ENCODE measurements at regions not wholly inside any gene's neighbourhood (a gene's known extent, or its start where the extent isn't known, plus 50 kb on each side); places are given as distances from the start of the nearest gene placed in this dataset.

- WGBS, 2 donors, result 42 to 50% methylated on average over 7 of the region's 7 CpGs
- no peak for ATAC-seq
- intact Hi-C loops (cut with DNase I), result no loop called here
Observed at GRCh38 chr18:11272516-11272915, 123.1 kb upstream of the PIEZO2 start.

GRCh38 chr18:11271954-11272353 lies 122.6 kb upstream of the PIEZO2 start:
- WGBS, 2 donors, result 34 to 42% methylated on average over 3 of the region's 3 CpGs
- intact Hi-C loops (cut with DNase I), result no loop called here
- ATAC-seq (no peak), DNase-seq (no peak)
- peaks cover 0 to 10% (median 0%) of the 10 kb centered on the region in 7 donors for H3K27me3 ChIP-seq
- no peaks in the 10 kb centered on the region for H3K9me3 ChIP-seq
- no peak overlapping the region for H3K4me3 ChIP-seq
- peaks cover 0 to 8% (median 0%) of the 10 kb centered on the region in 9 donors for H3K4me1 ChIP-seq
- no peak overlapping the region for H3K27ac ChIP-seq
- no peak for TF ChIP-seq CTCF (IDR thresholded peaks at IDR 0.05)
- H3K36me3 ChIP-seq, result no peaks in the 10 kb centered on the region

More at GRCh38 chr18:11272516-11272915, 123.1 kb upstream of the PIEZO2 start:
- Histone ChIP-seq H3K4me1 (peaks cover 0 to 8% (median 0%) of the 10 kb centered on the region in 9 donors), H3K9me3 (no peaks in the 10 kb centered on the region), H3K4me3 (no peak overlapping the region), H3K36me3 (no peaks in the 10 kb centered on the region), H3K27ac (no peak overlapping the region), H3K27me3 (peaks cover 0 to 5% (median 0%) of the 10 kb centered on the region in 7 donors)
- TF ChIP-seq CTCF (IDR thresholded peaks at IDR 0.05), result no peak
- DNase-seq, result no peak

GRCh38 chr18:11269257-11269656 lies 119.9 kb upstream of the PIEZO2 start:
- peaks cover 0 to 8% (median 0%) of the 10 kb centered on the region in 9 donors for H3K4me1 ChIP-seq
- WGBS, 2 donors, result 42 to 58% methylated on average over 8 of the region's 8 CpGs
- peak in 1 of 8 donors; percentile 20 for ATAC-seq
- peaks cover 0 to 12% (median 0%) of the 10 kb centered on the region in 7 donors for H3K27me3 ChIP-seq
- peaks cover 0 to 5% (median 0%) of the 10 kb centered on the region in 11 donors for H3K9me3 ChIP-seq
- no peak for DNase-seq
- no peak for TF ChIP-seq CTCF (IDR thresholded peaks at IDR 0.05)
- intact Hi-C loops (cut with DNase I), result no loop called here
- H3K27ac ChIP-seq, result no peak overlapping the region
- H3K4me3 ChIP-seq, result peak overlapping the region in 3 of 10 donors; percentile 7 to 11 (median 8)
- H3K36me3 ChIP-seq, result no peaks in the 10 kb centered on the region

- Histone ChIP-seq H3K4me3 (peak overlapping the region in 4 of 10 donors; percentile 7 to 25 (median 10)), H3K9me3 (peaks cover 0 to 10% (median 3%) of the 10 kb centered on the region in 11 donors), H3K27ac (no peak overlapping the region), H3K36me3 (no peaks in the 10 kb centered on the region), H3K4me1 (peaks cover 0 to 8% (median 0%) of the 10 kb centered on the region in 9 donors), H3K27me3 (peaks cover 0 to 12% (median 0%) of the 10 kb centered on the region in 7 donors)
- DNase-seq (no peak), ATAC-seq (peak in 1 of 8 donors; percentile 29)
- TF ChIP-seq CTCF (IDR thresholded peaks at IDR 0.05), result no peak
- 41 to 52% methylated on average over 9 of the region's 9 CpGs for WGBS, 2 donors
- intact Hi-C loops (cut with DNase I), result no loop called here
Observed at GRCh38 chr18:11268741-11269233, 119.4 kb upstream of the PIEZO2 start.

Data from heart right ventricle (tissue), 16 donors.